Lower leg skin (tissue), 3 donors: ENCODE measurements at regions not wholly inside any gene's neighbourhood (a gene's known extent, or its start where the extent isn't known, plus 50 kb on each side); places are given as distances from the start of the nearest gene placed in this dataset.

ENCODE experiments used
- POLR2A ChIP-seq, 2 donors: fragments of 450-650 bp; IDR thresholded peaks; one replicate each; pipeline ENCODE4 v1.6.1; 2016 to 2017; ENCODE audit warnings: antibody characterized with exemption in 2 of 2, mild to moderate bottlenecking in 1 of 2, moderate library complexity in 1 of 2
- TF ChIP-seq, protein P1 (sequence below), 3 donors: fragments of 450-650 bp; IDR thresholded peaks; one replicate each; pipeline ENCODE4 v1.5.1; 2016; ENCODE audit warnings: antibody characterized with exemption in 3 of 3, mild to moderate bottlenecking in 3 of 3, moderate library complexity in 2 of 3

DNA sequence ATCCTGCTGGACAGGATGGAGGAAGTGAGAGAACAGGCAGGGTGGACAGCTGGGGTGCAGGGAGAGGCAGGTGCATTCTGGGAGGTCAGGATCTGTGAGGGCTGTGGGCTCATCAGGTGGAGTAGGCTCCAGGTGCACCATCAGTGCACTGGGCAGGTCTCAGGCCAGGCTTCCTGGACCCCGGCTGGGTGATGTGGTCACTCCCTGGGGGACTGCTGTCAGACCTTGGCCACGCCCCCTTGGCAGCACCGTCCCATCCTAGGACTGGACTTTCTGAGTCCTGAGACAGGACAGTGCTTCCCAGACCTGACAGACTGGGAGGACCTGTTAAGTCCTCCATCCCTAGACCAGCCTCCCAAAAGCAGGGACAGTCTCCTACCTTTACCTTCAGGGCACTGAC, 626.7 kb upstream of the DEFB115 start:
- TF ChIP-seq, protein P1, sequence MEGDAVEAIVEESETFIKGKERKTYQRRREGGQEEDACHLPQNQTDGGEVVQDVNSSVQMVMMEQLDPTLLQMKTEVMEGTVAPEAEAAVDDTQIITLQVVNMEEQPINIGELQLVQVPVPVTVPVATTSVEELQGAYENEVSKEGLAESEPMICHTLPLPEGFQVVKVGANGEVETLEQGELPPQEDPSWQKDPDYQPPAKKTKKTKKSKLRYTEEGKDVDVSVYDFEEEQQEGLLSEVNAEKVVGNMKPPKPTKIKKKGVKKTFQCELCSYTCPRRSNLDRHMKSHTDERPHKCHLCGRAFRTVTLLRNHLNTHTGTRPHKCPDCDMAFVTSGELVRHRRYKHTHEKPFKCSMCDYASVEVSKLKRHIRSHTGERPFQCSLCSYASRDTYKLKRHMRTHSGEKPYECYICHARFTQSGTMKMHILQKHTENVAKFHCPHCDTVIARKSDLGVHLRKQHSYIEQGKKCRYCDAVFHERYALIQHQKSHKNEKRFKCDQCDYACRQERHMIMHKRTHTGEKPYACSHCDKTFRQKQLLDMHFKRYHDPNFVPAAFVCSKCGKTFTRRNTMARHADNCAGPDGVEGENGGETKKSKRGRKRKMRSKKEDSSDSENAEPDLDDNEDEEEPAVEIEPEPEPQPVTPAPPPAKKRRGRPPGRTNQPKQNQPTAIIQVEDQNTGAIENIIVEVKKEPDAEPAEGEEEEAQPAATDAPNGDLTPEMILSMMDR (IDR thresholded peaks at IDR 0.05): no peak
- no peak for TF ChIP-seq POLR2A (IDR thresholded peaks at IDR 0.05)
